OCI-M2 (cell line): ENCODE measurements at regions not wholly inside any gene's neighbourhood (a gene's known extent, or its start where the extent isn't known, plus 50 kb on each side); places are given as distances from the start of the nearest gene placed in this dataset.

Experiments used
- DNase-seq: peaks from one replicate; lab custom pipeline; 2025; ENCODE audit not compliant: unreplicated experiment; lab: John Stamatoyannopoulos, UW

GRCh38 chr5:155952486-155953089, 374.4 kb upstream of the SGCD start:
- no peak for DNase-seq

DNA sequence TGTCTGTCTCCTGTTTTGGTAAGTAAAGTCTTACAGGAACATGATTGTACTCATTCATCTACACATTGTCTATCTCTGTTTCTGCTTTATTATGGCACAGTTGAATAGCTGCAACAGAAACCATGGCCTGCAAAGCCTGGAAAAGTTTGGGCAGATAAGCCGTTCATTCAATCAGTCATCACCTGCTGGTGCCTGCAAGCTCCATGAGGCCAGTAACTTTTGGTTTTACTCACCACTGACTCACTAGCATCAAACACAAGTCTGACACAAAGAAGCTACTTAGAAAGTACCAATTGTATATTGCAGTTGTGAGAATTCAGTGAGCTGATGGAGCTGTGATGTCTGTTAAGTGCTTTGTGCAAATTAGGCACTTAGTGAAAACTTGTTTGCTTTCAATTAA, 373.6 kb upstream of the SGCD start:
- no peak for DNase-seq

DNA sequence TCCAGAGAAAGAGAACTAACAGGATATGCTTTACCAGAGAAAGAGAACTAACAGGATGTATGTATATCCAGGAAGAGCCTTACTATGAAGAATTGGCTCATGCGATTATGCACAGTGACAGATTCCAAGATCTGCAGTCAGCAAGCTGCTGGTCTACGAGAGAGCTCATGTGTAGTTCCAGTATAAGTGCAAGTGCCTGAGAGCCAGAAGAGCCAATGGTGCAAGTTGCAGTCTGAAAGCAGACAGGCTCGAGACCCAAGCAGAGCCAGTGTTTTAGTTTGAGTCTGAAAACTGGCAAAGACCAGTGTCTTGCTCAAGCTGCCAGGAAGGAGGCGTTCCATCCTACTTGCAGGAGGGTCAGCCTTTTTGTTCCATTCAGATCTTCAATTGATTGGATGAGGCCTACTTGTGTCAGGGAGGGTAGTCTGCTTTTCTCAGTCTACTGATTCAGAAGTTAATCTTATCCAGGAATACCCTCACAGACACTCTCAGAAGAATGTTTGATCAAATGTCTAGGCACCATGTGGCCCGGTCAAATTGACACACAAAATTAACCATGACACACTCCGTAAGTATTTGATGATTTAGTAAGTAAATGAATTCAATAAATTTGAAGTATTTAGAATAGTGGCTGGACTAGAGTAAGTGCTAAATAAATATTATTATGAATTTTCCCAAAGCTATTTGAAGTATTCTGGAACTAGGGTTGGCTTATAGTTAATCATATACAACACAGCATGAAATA, 372.1 kb upstream of the SGCD start:
- no peak for DNase-seq

GRCh38 chr5:155957884-155958283, 369.1 kb upstream of the SGCD start:
- no peak for DNase-seq

GRCh38 chr5:155959082-155959481, 367.9 kb upstream of the SGCD start:
- no peak for DNase-seq

DNA sequence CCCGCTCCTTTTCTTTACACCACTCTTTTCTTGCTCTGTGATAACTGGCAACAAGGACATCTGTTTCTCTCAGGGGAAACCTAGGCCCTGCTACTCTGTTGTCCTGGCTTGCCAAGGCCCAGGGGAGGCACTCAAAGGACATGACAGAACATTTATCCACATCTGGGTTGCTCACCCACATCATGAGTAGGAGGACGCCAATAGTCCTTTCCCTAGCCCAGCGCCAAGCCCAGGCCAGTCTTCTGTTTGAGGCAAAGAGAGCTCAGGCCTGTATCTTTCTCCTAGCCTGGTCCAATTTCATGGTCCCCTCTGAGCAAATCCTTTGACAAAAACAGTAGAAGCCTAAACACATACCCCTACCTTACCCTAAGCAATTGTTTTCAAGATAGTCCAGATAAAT, 366.8 kb upstream of the SGCD start:
- DNase-seq = no peak

GRCh38 chr5:155969537-155969936, 357.4 kb upstream of the SGCD start:
- DNase-seq = no peak

DNA sequence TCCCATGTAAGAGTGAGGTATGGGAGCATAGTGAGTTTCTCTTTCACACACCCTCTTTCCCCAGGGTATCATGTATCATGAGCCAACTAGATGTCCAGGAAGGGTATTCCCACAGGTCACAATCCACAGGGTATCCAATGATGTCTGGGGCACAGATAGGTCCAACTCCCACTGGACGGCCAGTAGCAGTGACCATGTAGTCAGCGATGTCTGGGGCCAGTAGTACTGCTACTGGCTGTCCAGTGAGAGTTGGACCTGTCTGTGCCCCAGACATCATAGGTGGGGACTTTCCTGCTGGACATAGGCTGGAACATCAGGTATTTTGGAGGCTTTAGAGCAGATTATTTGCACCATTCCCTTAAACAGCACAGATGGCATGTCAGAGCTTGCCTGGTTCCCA, 352.6 kb upstream of the SGCD start:
- no peak for DNase-seq

DNA sequence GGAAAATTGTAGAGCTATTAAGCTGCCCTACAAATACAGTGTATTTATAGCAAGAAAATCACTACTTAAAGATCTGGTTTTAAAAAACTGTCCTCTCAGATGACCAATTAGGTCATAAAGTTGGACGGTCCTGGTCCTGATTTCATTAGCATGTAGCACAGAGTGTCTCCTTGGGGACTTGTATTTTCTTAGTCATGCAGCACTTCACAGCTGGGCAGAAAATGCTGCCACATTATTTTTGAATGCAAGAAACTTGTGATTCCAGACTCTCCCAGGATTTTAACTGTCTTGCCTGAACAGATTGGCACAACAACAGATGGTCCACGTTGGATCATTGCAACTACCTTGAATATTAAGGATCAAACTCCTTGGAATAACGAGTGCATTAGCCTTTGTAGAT, 348.1 kb upstream of the SGCD start:
- DNase-seq = no peak

DNA sequence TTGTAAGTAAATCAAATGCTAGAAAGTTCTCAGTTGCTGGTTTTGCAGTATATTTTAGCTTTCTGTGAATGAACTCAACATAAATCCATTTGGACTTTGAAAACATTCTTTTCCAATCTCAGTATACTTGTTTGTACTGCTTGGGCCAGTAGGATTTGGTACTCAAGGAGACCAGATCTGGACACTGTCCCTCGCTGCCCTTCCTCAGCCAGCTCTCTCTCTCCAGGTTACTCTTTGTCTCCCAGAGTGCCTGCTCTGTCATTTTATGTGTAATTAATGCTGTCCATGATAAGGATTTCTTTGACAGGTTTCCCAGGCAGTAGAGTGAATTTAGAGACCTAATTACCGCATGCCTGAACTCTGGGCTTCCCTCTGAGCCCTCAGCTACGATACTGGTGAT, 344.6 kb upstream of the SGCD start:
- DNase-seq = no peak

DNA sequence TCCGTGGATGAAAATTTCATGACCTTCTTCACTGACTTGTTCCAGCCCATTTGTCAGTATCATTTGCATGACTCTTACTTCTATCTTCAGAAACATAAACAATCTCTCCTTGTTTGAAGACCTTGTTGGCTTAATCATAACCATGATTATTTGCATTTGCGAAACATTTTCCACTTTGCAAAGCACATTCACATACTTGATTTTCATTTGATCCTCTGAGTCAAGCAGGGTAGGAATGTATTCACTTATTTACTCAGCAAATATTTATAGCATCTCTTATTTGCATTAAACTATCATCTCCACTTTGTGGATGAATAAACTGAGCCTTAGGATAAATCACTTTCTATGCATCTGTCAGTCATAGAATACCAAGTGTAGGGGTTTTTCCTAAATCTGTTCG, 343.0 kb upstream of the SGCD start:
- no peak for DNase-seq

DNA sequence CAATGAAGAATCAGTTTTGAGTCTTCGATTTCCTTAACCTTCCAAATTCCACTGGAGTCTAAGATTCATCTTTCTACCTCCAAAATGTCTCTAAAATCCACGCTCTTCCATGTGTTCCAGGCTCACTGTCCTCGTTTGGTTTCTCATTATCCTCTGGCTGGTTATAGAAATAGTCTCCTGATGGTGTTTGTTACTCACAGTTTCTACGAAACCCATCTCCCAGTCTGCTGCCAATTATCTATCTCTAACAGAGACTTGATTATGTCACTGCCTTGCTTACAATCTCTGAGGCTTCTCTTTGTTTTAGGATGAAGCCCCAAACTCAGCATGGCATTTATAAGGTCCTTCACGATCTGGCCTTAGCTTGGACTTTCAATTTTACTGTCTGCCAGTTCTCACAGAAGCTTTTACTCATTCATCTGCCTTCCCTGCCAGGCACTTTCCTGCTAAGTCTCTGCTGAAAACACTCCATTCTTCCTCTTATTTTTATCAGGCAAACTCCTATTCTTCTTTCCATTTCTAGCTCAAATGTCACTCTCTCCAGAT, 339.6 kb upstream of the SGCD start:
- no peak for DNase-seq

DNA sequence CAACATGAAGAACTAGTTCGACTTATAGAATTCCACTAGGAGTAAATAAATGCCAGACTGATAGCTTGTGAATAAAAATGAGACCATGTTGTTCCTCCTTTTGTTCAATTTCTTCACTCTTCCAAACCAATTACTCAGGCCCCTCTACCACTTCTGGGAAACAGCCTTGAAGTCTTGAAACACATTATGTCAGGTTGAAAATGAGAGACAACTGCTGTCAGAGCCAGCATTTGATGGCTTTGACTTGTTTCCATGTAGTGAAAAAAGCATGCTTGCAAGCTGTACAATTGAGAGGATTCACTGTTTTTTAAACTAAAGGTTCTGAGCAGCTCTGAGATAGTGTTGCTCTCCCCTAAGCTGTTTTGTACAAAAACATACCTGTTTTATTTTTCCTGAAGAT, 337.1 kb upstream of the SGCD start:
- DNase-seq = no peak

GRCh38 chr5:155996123-155996522, 330.8 kb upstream of the SGCD start:
- no peak for DNase-seq

DNA sequence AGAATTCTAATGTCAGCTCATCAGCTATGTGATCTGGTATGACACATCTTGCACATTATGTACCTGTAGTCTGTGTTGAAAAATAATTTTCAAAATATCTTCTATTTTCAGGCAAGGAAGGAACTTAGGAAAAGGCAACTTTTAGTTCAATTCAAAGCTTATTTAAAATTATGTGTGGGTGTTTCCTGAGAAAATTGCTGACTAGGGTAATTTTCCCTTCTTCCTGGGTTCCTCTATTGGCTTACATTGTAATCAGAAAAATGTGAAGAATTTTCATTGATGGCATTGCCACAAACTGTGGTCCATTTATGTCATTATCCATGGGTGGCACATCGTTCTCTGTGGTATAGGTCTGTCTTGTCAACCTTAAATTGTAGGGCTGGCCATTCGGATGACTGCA, 328.7 kb upstream of the SGCD start:
- no peak for DNase-seq

DNA sequence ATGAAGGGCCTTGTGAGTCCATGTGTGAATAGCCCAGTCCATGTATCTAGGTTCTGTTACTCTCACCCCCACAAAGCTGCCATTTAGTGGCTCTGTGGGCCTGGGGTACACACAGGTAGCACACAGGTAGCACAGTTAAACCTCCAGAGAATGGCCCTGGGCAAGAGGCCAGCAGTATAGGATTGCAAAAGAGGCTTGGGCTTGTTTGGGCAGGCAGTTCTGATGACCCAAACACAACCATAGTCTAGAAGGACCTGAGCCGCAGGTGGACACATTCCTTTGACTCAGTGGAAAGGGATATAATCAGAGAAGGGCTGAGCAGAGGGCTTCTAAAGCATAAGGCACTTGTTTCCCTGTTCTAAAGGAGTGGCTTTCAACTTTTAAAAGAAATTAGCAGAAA, 326.8 kb upstream of the SGCD start:
- no peak for DNase-seq

GRCh38 chr5:156004754-156005153, 322.2 kb upstream of the SGCD start:
- no peak for DNase-seq

- DNase-seq = no peak
These were observed 320.8 kb upstream of the SGCD start for GRCh38 chr5:156006026-156006647.

DNA sequence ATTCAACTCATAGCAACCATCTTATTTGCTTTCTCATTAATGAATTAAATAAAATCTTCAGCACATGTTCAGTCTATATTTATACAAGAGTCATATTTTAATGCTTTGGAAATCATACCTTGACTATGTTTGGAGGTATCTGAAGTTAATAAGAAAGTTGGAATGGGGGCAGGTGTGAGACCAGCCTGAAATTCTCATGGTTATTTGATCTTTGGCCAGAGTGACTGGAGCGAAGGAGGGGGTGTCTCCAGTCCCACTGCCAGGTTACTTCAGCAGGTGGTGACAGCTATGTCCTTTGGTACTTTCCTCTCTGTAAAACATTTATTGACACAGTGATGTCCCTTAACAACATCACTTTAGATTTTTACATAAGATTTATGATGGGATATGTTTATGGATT, 318.1 kb upstream of the SGCD start:
- no peak for DNase-seq

- DNase-seq = no peak
These were observed 317.4 kb upstream of the SGCD start for GRCh38 chr5:156009583-156009982.

DNA sequence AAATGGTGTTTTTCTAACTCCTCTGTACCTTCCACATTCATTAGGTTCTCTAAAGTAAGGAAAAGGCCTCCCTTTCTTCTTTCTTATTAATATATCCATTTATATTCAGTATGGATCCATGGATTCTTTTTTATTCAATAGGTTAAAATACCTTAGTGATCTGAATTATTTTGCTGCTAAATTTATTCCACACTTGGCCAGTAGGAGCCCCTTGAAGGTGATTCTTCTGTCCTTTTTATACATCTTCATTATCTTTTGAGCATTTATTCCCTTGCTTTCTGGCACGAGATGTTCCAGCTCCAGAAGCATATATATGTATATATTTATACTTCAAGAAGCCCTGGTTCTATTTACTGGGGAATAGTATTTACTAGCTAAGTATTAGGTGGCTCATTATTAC, 311.8 kb upstream of the SGCD start:
- DNase-seq = no peak

- no peak for DNase-seq
These were observed 307.8 kb upstream of the SGCD start for GRCh38 chr5:156019130-156019529.
